Stimulated activated CD4-positive, alpha-beta T cell treated with anti-CD3 and anti-CD28 coated beads, Interleukin-12 subunit alpha, Interleukin-12 subunit beta, amount 100 ng/mL, for 4 hours (primary cell): ENCODE measurements at regions not wholly inside any gene's neighbourhood (a gene's known extent, or its start where the extent isn't known, plus 50 kb on each side); places are given as distances from the start of the nearest gene placed in this dataset.
"Not testable (repeated sequence)": the region's sequence is repeated elsewhere in the genome, so short reads cannot be mapped to it uniquely, and the experiment has no call there.

Experiments used
- DNase-seq: peaks from one replicate; pipeline ENCODE4 v3.0.0-alpha.2; 2020

GRCh38 chr3:5560199-5560598 is 372.7 kb downstream of the EDEM1 start:
- DNase-seq = no peak

- DNase-seq = no peak
Measured at GRCh38 chr3:5563537-5564277, 376.2 kb downstream of the EDEM1 start.

- DNase-seq = no peak
Measured at GRCh38 chr3:5564278-5564666, 376.8 kb downstream of the EDEM1 start.

GRCh38 chr3:5565026-5565425 is 377.5 kb downstream of the EDEM1 start:
- DNase-seq = no peak

GRCh38 chr3:5567113-5567512 is 379.6 kb downstream of the EDEM1 start:
- DNase-seq = no peak

- DNase-seq = no peak
Measured at GRCh38 chr3:5568451-5568850, 380.9 kb downstream of the EDEM1 start.

DNA sequence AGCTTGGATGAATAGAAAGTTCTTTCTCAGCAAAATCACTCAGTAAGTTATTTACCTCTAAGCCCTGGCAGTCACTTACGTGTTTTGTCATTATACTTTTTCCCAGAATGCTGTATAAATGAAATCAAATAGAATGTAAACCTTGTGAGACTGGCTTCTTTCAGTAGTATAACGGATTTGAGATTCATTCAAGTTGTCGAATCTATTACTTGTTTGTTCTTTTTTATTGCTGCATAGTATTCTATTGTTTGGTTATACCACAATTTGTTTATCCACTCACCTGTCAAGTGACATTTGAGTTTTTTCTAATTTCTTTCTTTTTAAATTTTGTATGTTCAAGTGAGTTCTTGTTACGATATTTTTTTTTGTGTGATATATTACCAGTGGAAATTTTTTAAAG is 381.6 kb downstream of the EDEM1 start:
- DNase-seq = no peak

GRCh38 chr3:5572168-5572567 is 384.7 kb downstream of the EDEM1 start:
- no peak for DNase-seq

DNA sequence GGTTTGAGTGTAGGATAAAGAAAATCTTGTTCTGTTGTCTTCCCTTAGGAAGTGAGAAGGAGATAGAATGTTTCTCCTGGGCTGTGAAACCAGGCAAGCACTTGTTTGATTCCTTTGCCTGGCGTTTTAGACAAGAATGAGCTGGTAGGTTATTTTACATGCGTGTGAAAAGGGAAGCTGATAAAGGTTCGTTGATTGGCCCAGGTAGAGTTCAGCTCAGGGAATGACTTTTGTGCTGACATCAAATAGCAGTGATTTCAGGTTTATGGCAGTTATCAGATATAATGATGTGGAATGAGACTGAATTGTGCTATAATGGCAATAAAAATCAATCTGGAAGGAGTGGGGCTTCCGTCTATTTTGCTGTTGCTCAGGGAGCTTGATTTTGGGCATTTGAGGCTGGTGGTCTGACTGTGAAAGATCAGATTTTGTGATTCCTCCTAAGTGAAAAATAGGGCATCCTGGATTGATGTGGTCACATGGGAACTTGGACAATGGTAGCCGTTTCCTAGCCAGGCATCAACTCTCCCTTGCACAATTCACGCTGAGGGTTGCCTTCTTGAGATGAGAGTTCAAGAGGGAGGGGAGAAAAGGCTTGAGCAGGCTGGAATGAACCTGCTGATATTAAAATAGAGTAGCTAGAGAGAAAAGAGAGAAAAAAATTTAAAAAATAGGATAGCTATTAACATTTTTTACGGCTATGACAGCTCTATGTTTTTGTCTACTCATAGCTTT is 388.9 kb downstream of the EDEM1 start:
- DNase-seq = no peak

DNA sequence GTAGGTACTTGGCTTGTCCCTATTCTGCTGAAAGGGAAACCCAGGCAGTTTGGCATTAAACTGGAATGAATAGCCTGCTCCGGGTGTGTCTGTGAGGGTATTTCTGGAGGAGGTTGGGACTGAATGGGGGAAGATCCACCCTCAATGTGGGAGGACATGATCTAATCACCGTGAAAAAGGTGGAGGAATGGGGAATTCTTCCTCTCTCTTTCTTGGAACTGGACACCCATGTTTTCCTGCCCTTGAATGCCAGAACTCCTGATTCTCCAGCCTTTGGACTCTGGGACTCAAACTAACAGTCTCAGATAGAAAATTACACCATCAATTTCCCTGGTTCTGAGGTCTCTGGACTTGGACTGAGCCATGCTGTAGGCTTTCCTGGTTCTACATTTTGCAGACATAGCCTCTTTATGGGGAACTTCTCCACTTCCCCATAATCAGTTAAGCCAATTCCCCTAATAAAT is 391.7 kb downstream of the EDEM1 start:
- no peak for DNase-seq

DNA sequence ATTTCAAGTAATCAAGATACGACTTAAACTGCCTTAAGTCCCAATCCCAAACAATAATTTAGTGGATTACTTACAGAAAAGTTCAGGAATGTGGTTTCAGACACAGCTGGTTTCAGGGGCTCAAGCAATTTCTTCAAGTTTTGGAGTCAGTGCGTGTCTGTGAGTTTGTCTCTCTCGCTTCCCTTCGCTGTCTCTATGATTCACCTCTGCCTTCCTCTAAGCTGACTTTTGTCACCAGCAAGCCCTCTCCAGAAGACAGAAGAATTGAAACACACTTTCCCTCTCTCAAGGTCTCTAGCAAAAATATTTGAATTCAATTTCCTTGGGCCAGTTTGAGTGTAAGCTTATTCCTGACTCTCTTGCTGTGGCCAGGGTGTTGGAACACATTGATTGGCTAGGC is 392.4 kb downstream of the EDEM1 start:
- DNase-seq = no peak

DNA sequence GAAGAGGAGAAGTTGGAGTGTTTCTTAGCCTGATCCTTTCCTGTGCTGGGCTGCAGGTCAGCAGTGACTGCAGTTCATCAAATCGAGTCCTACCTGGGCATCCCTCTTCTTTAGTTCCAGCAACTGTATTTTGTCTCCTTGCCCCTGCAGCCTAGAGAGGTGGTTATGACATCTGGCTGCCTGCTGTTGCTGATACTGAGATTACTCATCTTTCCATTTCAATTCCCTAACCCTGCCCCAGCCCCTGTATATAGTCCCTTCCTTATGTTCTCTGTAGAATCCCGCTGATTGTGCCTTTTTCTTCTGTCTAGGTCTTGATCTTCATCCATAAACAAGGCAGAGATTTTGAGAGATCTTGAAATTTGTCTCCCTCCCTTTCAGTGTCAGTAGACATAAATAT is 393.3 kb downstream of the EDEM1 start:
- no peak for DNase-seq

DNA sequence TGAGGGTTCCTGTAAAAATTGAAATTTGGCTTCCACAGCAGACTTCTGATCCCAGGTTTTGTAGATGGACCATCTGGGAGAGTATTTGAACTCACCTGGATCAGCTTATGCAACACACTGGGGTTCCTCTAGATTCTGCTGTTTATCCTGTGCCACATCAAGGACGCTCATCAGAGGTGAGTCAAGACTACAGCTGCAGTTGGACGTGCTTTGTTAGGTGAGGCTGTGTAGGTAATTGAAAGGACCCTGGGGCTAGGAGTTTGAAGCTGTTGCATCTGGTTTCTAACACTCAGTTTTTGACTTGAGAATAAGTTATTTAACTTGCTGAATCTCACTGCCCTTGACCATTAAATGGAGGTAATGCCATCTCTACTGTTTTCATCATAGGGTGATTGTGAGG is 394.2 kb downstream of the EDEM1 start:
- DNase-seq = no peak

DNA sequence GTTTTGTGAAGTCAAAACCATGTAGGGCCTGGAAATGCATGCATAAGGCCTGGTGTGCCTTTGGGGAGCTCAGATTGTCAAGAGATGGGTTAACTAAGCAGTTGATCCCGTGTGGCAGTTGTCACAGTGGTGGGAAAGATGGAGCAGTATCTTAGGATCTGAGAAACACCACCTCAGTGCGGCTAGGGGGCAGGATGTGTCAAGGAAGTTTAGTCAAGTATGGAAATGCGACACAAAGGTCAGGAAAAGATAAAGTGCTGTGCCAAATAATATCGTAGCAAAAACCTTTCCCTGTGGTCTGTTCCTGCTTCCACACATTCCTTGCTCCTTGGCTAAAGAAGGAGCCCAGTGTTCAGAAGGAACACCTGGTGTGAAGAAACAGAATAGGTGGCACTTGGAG is 396.4 kb downstream of the EDEM1 start:
- no peak for DNase-seq

- DNase-seq = no peak
Measured at GRCh38 chr3:5585085-5585484, 397.6 kb downstream of the EDEM1 start.

GRCh38 chr3:5606884-5607472 is 419.5 kb downstream of the EDEM1 start:
- DNase-seq = no peak

DNA sequence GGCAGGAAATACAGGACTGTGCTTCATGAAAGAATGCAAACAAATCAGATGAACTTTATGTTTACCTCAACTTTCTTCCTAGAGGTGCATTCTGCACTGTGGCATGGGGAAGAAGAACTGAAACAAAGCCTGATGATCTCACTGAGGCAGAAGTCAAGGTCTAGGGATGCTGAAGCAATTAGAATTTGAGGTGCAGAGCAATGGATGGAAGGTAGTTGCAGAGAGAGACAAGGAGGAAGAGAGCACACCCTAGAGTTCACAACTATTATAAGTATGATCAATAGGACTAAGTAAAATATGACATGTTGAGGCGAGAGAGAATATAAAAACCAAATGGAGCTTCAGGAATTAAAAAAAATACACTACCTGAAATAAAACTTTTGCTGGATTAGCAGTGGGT is 420.1 kb downstream of the EDEM1 start:
- DNase-seq = no peak

- DNase-seq = not testable (repeated sequence)
Measured at GRCh38 chr3:5608971-5609370, 421.5 kb downstream of the EDEM1 start.

GRCh38 chr3:5613599-5613998 is 426.1 kb downstream of the EDEM1 start:
- DNase-seq = no peak

GRCh38 chr3:5616873-5617272 is 429.4 kb downstream of the EDEM1 start:
- DNase-seq = no peak

DNA sequence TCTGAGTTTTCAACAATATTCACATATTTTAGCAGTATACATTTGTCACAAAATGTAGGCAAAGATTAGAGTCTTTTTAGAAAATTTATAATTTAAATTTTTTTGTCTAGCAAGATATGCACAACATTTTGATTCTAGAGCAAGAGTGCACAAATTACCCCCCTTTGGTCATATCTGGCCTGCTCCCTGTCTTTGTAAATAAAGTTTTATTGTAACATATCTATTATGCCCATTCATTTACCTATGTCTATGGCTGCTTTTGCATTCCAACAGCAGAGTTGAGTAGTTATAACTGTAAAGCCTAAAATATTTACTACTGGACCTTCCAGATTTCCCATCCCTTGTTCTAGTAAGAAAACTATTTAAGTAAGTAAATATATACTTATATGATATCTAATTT is 430.7 kb downstream of the EDEM1 start:
- DNase-seq = no peak

GRCh38 chr3:5630406-5630805 is 442.9 kb downstream of the EDEM1 start:
- DNase-seq = no peak

DNA sequence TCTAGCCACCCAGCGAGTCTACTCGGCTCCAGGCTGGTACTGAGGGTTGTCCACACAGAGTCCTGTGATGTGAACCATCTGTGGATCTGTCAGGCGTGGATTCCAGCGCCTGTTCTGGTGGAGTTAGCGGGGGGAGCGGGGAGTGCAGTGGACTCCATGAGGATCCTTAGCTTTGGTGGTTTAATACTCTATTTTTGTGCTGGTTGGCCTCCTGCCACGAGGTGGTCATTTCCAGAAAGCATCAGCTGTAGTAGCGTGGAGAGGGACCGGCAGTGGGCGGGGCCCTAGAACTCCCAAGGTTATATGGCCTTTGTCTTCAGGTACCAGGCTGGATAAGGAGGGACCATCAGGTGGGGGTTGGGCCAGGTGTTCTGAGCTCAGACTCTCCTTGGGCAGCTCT is 446.5 kb downstream of the EDEM1 start:
- no peak for DNase-seq

- DNase-seq = no peak
Measured at GRCh38 chr3:5634411-5634810, 446.9 kb downstream of the EDEM1 start.
